ENCODE measurements at regions not wholly inside any gene's neighbourhood (a gene's known extent, or its start where the extent isn't known, plus 50 kb on each side); places are given as distances from the start of the nearest gene placed in this dataset.
"Not testable (repeated sequence)": the region's sequence is repeated elsewhere in the genome, so short reads cannot be mapped to it uniquely, and the experiment has no call there.

GRCh38 chr7:155377071-155377837, 79.6 kb downstream of the INSIG1 start:
- DNase-seq (ENCODE audit: low read depth in 2 of 2): no peak

GRCh38 chr7:155377838-155378579, 79.9 kb upstream of the EN2 start:
- DNase-seq (ENCODE audit: low read depth in 2 of 2): no peak

- no peak for DNase-seq (ENCODE audit: low read depth in 2 of 2)
These were observed 79.4 kb upstream of the EN2 start for GRCh38 chr7:155378580-155378934.

GRCh38 chr7:155378959-155379871, 78.7 kb upstream of the EN2 start:
- DNase-seq (ENCODE audit: low read depth in 2 of 2): no peak

GRCh38 chr7:155380221-155380861, 77.6 kb upstream of the EN2 start:
- DNase-seq (ENCODE audit: low read depth in 2 of 2): peak; percentile 49 to 55

- no peak for DNase-seq (ENCODE audit: low read depth in 2 of 2)
These were observed 76.7 kb upstream of the EN2 start for GRCh38 chr7:155380976-155381851.

- DNase-seq (ENCODE audit: low read depth in 2 of 2): no peak
These were observed 75.8 kb upstream of the EN2 start for GRCh38 chr7:155381852-155382801.

GRCh38 chr7:155382802-155383171, 75.1 kb upstream of the EN2 start:
- DNase-seq (ENCODE audit: low read depth in 2 of 2): no peak

GRCh38 chr7:155383756-155384491, 74.0 kb upstream of the EN2 start:
- DNase-seq (ENCODE audit: low read depth in 2 of 2): no peak

GRCh38 chr7:155384751-155385150, 73.2 kb upstream of the EN2 start:
- no peak for DNase-seq (ENCODE audit: low read depth in 2 of 2)

- not testable (repeated sequence) for DNase-seq (ENCODE audit: low read depth in 2 of 2)
These were observed 72.7 kb upstream of the EN2 start for GRCh38 chr7:155385182-155385581.

- DNase-seq (ENCODE audit: low read depth in 2 of 2): no peak
These were observed 71.3 kb upstream of the EN2 start for GRCh38 chr7:155386608-155387007.

- DNase-seq (ENCODE audit: low read depth in 2 of 2): no peak
These were observed 70.8 kb upstream of the EN2 start for GRCh38 chr7:155387066-155387620.

- no peak for DNase-seq (ENCODE audit: low read depth in 2 of 2)
These were observed 69.4 kb upstream of the EN2 start for GRCh38 chr7:155388561-155388960.

GRCh38 chr7:155391414-155391813, 66.5 kb upstream of the EN2 start:
- DNase-seq (ENCODE audit: low read depth in 2 of 2): no peak

GRCh38 chr7:155392726-155393570, 65.0 kb upstream of the EN2 start:
- no peak for DNase-seq (ENCODE audit: low read depth in 2 of 2)

GRCh38 chr7:155394413-155394812, 63.5 kb upstream of the EN2 start:
- no peak for DNase-seq (ENCODE audit: low read depth in 2 of 2)

Data from stimulated activated CD4-positive, alpha-beta T cell treated with anti-CD3 and anti-CD28 coated beads, Interleukin-1b, Interleukin-23, amount 100 ng/mL, for 4 hours (primary cell).